NK-92 (cell line): ENCODE measurements at regions not wholly inside any gene's neighbourhood (a gene's known extent, or its start where the extent isn't known, plus 50 kb on each side); places are given as distances from the start of the nearest gene placed in this dataset.
"Not testable (repeated sequence)": the region's sequence is repeated elsewhere in the genome, so short reads cannot be mapped to it uniquely, and the experiment has no call there.

Source experiments
- DNase-seq: peaks from one replicate; lab custom pipeline; 2025; ENCODE audit not compliant: unreplicated experiment; lab: John Stamatoyannopoulos, UW

GRCh38 chr4:4116901-4117300 is 109.8 kb downstream of the OTOP1 start:
- DNase-seq = not testable (repeated sequence)

- not testable (repeated sequence) for DNase-seq
Measured at GRCh38 chr4:4134368-4134767, 92.4 kb downstream of the OTOP1 start.

- DNase-seq = not testable (repeated sequence)
Measured at GRCh38 chr4:4136621-4137020, 90.1 kb downstream of the OTOP1 start.
